Ishikawa (cell line): ENCODE measurements at regions not wholly inside any gene's neighbourhood (a gene's known extent, or its start where the extent isn't known, plus 50 kb on each side); places are given as distances from the start of the nearest gene placed in this dataset.

Experiments
- CEBPB ChIP-seq: IDR thresholded peaks from 2 replicates; pipeline ENCODE4 v1.6.1; 2012
- CREB1 ChIP-seq: IDR thresholded peaks from 2 replicates; pipeline ENCODE4 v1.6.1; 2012; ENCODE audit warnings: low read depth
- EGR1 ChIP-seq: IDR thresholded peaks from 2 replicates; pipeline ENCODE4 v1.6.1; 2012
- EP300 ChIP-seq: IDR thresholded peaks from 2 replicates; pipeline ENCODE4 v1.6.1; 2012; ENCODE audit warnings: borderline replicate concordance
- FOXM1 ChIP-seq: IDR thresholded peaks from 2 replicates; pipeline ENCODE4 v1.6.1; 2012; ENCODE audit warnings: low read depth, borderline replicate concordance
- NFIC ChIP-seq: IDR thresholded peaks from 2 replicates; pipeline ENCODE4 v1.6.1; 2012
- RAD21 ChIP-seq: IDR thresholded peaks from 2 replicates; pipeline ENCODE4 v1.6.1; 2012; ENCODE audit warnings: low read depth
- TAF1 ChIP-seq: IDR thresholded peaks from 2 replicates; pipeline ENCODE4 v1.6.1; 2012; ENCODE audit warnings: low read depth, mild to moderate bottlenecking
- TCF12 ChIP-seq: IDR thresholded peaks from 2 replicates; pipeline ENCODE4 v1.6.1; 2012; ENCODE audit warnings: low read depth
- TEAD4 ChIP-seq: IDR thresholded peaks from 2 replicates; pipeline ENCODE4 v1.6.1; 2012
- YY1 ChIP-seq: IDR thresholded peaks from 2 replicates; pipeline ENCODE4 v1.6.1; 2012; ENCODE audit warnings: low read depth
- ZBTB7A ChIP-seq: IDR thresholded peaks from 2 replicates; pipeline ENCODE4 v1.6.1; 2012; ENCODE audit warnings: low read depth
- TF ChIP-seq, protein P1 (sequence below): IDR thresholded peaks from 2 replicates; pipeline ENCODE4 v1.6.1; 2012
- TF ChIP-seq, protein P2 (sequence below): IDR thresholded peaks from 2 replicates; pipeline ENCODE4 v1.6.1; 2012; ENCODE audit warnings: low read depth, mild to moderate bottlenecking
- TF ChIP-seq, protein P3 (sequence below): IDR thresholded peaks from 2 replicates; pipeline ENCODE4 v1.6.1; 2012

DNA sequence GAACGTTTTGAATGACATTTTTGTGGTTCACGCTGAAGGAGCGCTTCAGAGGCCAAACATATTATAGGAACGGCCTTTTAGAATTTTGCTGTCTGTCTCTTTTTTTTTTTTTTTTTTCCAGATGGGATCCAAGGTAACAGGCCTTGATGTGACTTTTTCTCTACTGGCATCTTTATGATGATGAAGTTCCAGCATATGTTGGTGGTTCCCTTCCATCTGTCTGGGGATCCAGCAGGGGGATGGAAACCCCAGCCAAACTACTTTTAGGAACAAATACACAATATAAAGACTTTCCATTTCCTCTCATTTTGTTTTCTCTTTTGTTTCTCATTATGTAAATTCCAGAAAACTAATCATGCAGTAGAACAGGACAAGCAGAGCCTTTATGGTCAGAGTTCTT lies 239.3 kb upstream of the PRICKLE1 start:
- TF ChIP-seq CREB1 (no peak), NFIC (no peak), TAF1 (no peak), EGR1 (no peak), RAD21 (no peak), FOXM1 (no peak), YY1 (no peak), ZBTB7A (no peak), EP300 (no peak), TEAD4 (no peak), CEBPB (no peak), TCF12 (no peak)
- TF ChIP-seq, protein P1, sequence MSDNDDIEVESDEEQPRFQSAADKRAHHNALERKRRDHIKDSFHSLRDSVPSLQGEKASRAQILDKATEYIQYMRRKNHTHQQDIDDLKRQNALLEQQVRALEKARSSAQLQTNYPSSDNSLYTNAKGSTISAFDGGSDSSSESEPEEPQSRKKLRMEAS, result no peak
- TF ChIP-seq, protein P2, sequence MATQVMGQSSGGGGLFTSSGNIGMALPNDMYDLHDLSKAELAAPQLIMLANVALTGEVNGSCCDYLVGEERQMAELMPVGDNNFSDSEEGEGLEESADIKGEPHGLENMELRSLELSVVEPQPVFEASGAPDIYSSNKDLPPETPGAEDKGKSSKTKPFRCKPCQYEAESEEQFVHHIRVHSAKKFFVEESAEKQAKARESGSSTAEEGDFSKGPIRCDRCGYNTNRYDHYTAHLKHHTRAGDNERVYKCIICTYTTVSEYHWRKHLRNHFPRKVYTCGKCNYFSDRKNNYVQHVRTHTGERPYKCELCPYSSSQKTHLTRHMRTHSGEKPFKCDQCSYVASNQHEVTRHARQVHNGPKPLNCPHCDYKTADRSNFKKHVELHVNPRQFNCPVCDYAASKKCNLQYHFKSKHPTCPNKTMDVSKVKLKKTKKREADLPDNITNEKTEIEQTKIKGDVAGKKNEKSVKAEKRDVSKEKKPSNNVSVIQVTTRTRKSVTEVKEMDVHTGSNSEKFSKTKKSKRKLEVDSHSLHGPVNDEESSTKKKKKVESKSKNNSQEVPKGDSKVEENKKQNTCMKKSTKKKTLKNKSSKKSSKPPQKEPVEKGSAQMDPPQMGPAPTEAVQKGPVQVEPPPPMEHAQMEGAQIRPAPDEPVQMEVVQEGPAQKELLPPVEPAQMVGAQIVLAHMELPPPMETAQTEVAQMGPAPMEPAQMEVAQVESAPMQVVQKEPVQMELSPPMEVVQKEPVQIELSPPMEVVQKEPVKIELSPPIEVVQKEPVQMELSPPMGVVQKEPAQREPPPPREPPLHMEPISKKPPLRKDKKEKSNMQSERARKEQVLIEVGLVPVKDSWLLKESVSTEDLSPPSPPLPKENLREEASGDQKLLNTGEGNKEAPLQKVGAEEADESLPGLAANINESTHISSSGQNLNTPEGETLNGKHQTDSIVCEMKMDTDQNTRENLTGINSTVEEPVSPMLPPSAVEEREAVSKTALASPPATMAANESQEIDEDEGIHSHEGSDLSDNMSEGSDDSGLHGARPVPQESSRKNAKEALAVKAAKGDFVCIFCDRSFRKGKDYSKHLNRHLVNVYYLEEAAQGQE, result no peak
- TF ChIP-seq, protein P3, sequence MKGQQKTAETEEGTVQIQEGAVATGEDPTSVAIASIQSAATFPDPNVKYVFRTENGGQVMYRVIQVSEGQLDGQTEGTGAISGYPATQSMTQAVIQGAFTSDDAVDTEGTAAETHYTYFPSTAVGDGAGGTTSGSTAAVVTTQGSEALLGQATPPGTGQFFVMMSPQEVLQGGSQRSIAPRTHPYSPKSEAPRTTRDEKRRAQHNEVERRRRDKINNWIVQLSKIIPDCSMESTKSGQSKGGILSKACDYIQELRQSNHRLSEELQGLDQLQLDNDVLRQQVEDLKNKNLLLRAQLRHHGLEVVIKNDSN, result no peak

DNA sequence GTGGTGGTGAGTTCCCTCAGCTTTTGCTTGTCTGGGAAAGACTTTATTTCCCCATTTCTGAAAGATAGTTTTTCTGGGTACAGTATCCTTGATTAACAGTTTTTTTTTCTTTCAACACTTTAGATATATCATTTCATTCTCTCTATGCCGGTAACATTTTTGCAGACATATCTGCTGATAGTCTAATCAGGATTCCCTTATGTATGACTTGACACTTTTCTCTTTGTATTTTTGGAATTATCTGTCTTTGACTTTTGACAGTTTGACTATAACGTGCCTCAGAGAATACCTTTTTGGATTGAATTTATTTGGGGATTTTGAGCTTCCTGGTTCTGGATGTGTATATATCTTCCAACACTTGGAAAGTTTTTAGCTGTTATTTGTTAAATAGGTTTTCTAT lies 234.8 kb upstream of the PRICKLE1 start:
- TF ChIP-seq, protein P1, result no peak
- TF ChIP-seq FOXM1 (no peak), TCF12 (no peak), EGR1 (no peak), RAD21 (no peak), TAF1 (no peak), ZBTB7A (no peak), TEAD4 (no peak), CEBPB (no peak), YY1 (no peak)
- TF ChIP-seq, protein P2, result no peak

DNA sequence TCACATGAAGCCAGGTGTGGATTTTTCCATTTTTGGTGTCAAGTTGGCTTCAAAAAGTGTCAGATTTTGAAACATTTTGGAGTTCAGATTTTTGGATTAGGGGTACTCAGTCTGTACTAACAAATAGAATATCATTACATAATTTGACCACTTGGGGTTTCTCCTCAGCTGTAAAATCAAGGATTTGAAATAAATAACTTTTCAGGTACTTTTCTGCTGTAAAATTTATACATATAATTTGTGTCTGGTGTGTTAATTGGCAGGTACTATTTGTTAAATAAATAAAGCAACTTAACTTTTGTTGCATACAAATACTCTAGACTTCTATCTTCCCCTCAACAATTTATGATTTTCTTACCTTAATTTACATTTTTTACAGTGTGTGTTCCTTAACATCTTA lies 234.1 kb upstream of the PRICKLE1 start:
- TF ChIP-seq TCF12, result no peak
- TF ChIP-seq TEAD4, result no peak
- no peak for TF ChIP-seq EP300
- no peak for TF ChIP-seq TAF1
- no peak for TF ChIP-seq CREB1
- TF ChIP-seq, protein P1, result no peak
- no peak for TF ChIP-seq NFIC
- TF ChIP-seq EGR1, result no peak
- TF ChIP-seq YY1, result no peak
- TF ChIP-seq CEBPB, result no peak
- TF ChIP-seq, protein P3, result no peak
- TF ChIP-seq, protein P2, result no peak
- no peak for TF ChIP-seq RAD21
- no peak for TF ChIP-seq FOXM1
- no peak for TF ChIP-seq ZBTB7A

DNA sequence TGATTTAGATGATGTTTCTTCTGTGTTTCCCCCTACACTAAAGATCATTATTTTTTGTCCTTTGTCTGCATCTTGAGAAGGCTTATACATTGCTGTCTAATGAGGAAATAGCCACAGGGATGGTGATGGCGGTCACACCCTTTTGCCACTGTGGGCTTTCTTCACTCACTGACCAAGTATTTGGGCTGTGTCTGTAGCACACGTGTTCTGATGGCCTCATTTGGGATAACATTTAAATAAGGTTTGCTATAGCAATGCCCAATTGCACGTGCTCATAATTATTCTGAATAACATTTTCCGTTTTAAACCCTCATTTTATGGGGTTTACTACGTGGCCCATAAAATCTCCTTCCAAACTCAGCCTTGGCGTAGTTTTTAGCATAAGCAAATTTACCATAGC lies 230.3 kb upstream of the PRICKLE1 start:
- no peak for TF ChIP-seq ZBTB7A
- no peak for TF ChIP-seq TEAD4
- TF ChIP-seq, protein P3, result no peak
- TF ChIP-seq NFIC, result no peak
- no peak for TF ChIP-seq RAD21
- TF ChIP-seq, protein P1, result no peak
- no peak for TF ChIP-seq YY1
- TF ChIP-seq EP300, result no peak
- no peak for TF ChIP-seq CREB1
- no peak for TF ChIP-seq TAF1
- no peak for TF ChIP-seq CEBPB
- no peak for TF ChIP-seq FOXM1
- no peak for TF ChIP-seq EGR1
